ENCODE measurements at regions not wholly inside any gene's neighbourhood (a gene's known extent, or its start where the extent isn't known, plus 50 kb on each side); places are given as distances from the start of the nearest gene placed in this dataset.

- H3K9me3 Mint-ChIP-seq (ENCODE audit: insufficient read depth): no peaks in the 10 kb centered on the region
- H3K4me3 Mint-ChIP-seq: no peak overlapping the region
- H3K27me3 Mint-ChIP-seq (ENCODE audit: low read depth): no peaks in the 10 kb centered on the region
- DNase-seq (no peak), ATAC-seq (no peak)
- ChIA-PET CTCF (no interaction called here), POLR2A (no interaction called here)
- no peak overlapping the region for H3K27ac Mint-ChIP-seq
- no peaks in the 10 kb centered on the region for H3K4me1 Mint-ChIP-seq (ENCODE audit: low read depth)
- H3K36me3 Mint-ChIP-seq (ENCODE audit: low read depth): no peaks in the 10 kb centered on the region
These were observed 692.1 kb upstream of the POU3F4 start for GRCh38 chrX:82816001-82816400.

- H3K27ac Mint-ChIP-seq: no peak overlapping the region
- no peak for ATAC-seq
- H3K4me1 Mint-ChIP-seq (ENCODE audit: low read depth): no peaks in the 10 kb centered on the region
- H3K27me3 Mint-ChIP-seq (ENCODE audit: low read depth): no peaks in the 10 kb centered on the region
- POLR2A ChIA-PET: no interaction called here
- H3K36me3 Mint-ChIP-seq (ENCODE audit: low read depth): no peaks in the 10 kb centered on the region
- H3K4me3 Mint-ChIP-seq: no peak overlapping the region
- no peak for DNase-seq
- CTCF ChIA-PET: no interaction called here
- H3K9me3 Mint-ChIP-seq (ENCODE audit: insufficient read depth): no peaks in the 10 kb centered on the region
These were observed 691.5 kb upstream of the POU3F4 start for GRCh38 chrX:82816562-82816961.

GRCh38 chrX:82842286-82842685, 665.8 kb upstream of the POU3F4 start:
- no peaks in the 10 kb centered on the region for H3K36me3 Mint-ChIP-seq (ENCODE audit: low read depth)
- ChIA-PET POLR2A (no interaction called here), CTCF (no interaction called here)
- ATAC-seq: no peak
- H3K4me1 Mint-ChIP-seq (ENCODE audit: low read depth): no peaks in the 10 kb centered on the region
- peaks cover 7% of the 10 kb centered on the region for H3K9me3 Mint-ChIP-seq (ENCODE audit: insufficient read depth)
- no peaks in the 10 kb centered on the region for H3K27me3 Mint-ChIP-seq (ENCODE audit: low read depth)
- DNase-seq: no peak
- H3K27ac Mint-ChIP-seq: no peak overlapping the region
- H3K4me3 Mint-ChIP-seq: no peak overlapping the region

- no peaks in the 10 kb centered on the region for H3K27me3 Mint-ChIP-seq (ENCODE audit: low read depth)
- DNase-seq (no peak), ATAC-seq (no peak)
- peaks cover 7% of the 10 kb centered on the region for H3K9me3 Mint-ChIP-seq (ENCODE audit: insufficient read depth)
- no peak overlapping the region for H3K27ac Mint-ChIP-seq
- ChIA-PET POLR2A (no interaction called here), CTCF (no interaction called here)
- no peak overlapping the region for H3K4me3 Mint-ChIP-seq
- no peaks in the 10 kb centered on the region for H3K4me1 Mint-ChIP-seq (ENCODE audit: low read depth)
- no peaks in the 10 kb centered on the region for H3K36me3 Mint-ChIP-seq (ENCODE audit: low read depth)
These were observed 660.0 kb upstream of the POU3F4 start for GRCh38 chrX:82848111-82848510.
